GM12872 (cell line): ENCODE measurements at regions not wholly inside any gene's neighbourhood (a gene's known extent, or its start where the extent isn't known, plus 50 kb on each side); places are given as distances from the start of the nearest gene placed in this dataset.

ENCODE experiments used
- TF ChIP-seq, protein P1 (sequence below): IDR thresholded peaks from 3 replicates; pipeline ENCODE4 v1.5.1; 2011; ENCODE audit warnings: low read depth, mild to moderate bottlenecking, low read length, moderate library complexity; ENCODE audit not compliant: insufficient read depth

DNA sequence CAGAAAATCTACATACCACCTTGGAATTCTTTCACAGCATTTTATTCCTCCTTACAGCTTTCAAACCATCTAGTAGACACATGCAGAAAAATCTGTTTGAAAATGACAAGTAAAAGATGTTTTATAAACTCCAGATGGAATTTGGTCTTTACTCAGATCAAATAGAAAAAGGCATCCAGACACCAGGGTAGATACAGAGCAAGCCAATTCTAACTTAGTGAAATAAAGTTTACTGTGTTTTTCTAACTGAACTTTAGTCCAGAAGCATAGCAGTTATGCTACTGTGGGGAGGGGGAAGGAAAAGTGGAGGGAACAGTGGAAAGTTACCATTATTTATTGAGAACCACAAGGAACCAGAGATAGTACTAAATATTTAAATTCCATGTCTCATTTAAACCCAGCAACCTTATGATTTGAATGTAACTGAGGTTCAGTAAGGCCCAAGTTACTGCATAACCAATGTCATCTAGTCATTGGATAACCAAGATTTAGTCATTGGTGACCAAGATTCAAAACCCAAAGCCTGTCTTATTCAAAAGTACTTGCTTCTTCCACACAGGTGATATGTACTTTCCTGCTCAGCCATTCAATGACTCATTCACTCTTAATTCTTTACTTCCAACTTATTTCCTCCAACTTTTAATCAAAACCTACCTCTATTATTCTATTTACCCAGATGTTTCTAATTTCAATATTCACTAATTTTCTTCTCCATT lies 57.7 kb downstream of the RAD51AP2 start:
- TF ChIP-seq, protein P1, sequence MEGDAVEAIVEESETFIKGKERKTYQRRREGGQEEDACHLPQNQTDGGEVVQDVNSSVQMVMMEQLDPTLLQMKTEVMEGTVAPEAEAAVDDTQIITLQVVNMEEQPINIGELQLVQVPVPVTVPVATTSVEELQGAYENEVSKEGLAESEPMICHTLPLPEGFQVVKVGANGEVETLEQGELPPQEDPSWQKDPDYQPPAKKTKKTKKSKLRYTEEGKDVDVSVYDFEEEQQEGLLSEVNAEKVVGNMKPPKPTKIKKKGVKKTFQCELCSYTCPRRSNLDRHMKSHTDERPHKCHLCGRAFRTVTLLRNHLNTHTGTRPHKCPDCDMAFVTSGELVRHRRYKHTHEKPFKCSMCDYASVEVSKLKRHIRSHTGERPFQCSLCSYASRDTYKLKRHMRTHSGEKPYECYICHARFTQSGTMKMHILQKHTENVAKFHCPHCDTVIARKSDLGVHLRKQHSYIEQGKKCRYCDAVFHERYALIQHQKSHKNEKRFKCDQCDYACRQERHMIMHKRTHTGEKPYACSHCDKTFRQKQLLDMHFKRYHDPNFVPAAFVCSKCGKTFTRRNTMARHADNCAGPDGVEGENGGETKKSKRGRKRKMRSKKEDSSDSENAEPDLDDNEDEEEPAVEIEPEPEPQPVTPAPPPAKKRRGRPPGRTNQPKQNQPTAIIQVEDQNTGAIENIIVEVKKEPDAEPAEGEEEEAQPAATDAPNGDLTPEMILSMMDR: no peak

DNA sequence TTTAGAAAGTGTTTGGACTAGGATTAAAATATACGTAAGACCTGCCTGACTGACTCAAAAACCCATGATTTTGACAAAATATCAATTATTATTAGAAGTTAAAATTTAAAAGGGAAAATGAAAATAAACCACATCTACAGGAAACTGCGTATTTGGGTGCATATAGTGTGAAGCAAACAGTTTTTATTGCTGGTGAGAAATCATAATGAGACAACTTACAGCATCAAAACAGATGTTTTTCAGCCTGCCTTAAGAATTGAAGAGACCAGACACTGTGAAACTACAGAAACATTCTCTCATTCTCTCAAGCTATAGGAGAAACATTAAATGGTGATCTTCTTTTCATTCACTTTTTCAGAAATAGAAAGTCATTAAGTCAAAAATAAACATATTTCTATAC lies 62.9 kb downstream of the RAD51AP2 start:
- TF ChIP-seq, protein P1: no peak

DNA sequence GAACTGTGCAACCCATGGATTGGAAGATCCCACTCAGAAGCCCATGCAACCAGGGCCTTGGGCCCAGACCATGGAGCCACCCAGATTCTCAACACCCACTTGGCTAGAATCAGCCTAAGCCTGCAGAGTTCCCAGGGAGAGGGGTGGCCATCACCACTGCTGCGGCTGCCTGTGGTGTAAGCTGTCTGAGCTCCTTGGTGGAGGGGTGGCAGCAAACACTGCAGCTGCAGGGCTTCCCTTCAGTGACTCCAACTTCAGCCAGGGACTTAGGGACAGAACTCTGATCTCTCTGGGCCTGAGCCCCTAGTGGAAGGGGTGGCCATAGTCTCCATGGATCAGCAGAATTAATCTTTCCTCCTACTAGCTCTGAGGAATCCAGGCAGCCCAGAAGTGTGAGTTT lies 72.5 kb downstream of the RAD51AP2 start:
- TF ChIP-seq, protein P1: no peak

DNA sequence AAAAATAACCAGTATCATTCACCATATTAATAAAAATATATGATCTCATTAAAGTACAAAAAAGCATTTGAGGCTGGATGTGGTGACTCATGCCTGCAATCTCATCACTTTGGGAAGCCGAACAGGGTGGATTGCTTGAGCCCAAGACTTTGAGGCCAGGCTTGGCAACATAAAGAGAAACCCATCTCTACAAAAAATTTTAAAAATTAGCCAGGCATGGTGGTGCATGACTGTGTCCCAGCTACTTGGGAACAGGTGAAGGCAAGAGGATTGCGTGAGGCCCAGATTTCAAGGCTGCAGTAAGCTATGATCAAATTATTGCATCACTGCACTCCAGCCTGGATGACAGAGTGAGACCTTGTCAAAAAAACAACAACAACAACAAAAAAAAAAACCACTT lies 75.9 kb downstream of the RAD51AP2 start:
- TF ChIP-seq, protein P1: no peak

DNA sequence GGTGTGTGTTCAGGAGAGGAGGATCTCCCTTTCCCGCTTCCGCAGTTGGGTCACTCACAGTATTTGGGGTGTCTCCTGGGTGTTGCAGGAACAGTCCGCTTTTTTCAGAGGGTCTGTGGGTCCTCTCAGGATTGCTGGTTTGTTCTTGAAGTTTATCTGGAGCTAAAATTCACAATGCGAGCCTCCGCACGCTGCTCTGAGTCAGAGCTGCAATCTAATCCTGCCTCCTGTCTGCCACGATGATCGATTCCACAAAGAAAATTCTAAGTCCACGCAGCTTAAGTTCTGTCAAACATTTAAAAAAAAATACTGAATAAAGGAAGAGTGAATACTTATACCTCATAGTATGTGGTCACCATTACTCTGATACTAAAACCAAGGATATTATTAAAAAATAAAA lies 76.5 kb downstream of the RAD51AP2 start:
- TF ChIP-seq, protein P1: no peak

DNA sequence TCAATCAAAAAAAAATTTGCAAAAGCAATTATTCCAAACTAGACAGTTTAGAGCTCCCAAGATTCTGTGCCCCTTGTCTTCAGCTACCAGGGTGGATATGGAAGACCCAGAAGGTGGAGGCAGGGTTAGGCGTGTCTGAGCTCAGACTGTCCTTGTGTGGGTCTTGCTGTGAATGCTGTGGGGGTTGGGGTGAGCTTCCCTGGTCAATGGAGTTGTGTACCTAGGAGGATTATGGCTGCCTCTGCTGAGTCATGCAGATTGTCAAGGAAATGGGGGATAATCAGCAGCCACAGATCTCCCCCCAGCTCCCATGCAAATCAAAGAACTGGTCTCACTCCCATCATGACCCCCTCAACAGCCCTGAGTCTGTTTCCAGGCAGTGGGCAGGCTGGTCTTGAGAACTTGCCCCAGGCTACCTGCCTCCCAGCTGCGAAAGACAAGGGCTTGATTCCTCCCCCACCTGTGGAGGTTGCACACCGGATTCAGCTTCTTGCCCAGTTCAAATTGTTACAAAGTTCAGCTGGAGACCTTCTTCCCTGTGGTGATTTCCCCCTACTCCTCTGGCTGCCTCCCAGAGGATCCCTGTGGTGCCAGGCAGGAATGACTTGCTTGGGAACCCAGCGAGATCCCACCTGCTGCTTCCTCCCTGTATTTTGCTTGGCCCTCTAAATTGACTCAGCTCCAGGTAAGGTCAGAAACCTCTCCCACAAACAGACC lies 77.0 kb downstream of the RAD51AP2 start:
- TF ChIP-seq, protein P1: no peak

DNA sequence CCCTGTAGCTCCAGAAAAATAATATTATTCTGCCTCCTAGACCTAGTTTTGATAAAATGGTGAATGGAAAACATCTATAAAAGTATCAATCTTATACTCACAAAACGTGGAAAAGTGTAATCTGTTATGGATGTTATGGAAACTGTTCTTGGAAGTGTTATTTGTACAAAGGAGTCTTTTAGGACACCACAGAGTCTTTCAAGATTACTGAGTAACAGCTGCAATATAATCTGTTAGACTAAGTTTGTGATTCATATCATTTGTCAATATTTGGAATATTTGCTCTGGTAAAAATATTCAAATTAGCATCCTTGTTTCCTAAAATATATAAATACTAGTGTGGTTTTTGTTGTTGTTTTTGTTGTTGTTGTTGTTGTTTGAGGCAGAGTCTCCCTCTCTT lies 87.9 kb downstream of the RAD51AP2 start:
- TF ChIP-seq, protein P1: no peak
